ENCODE measurements at regions not wholly inside any gene's neighbourhood (a gene's known extent, or its start where the extent isn't known, plus 50 kb on each side); places are given as distances from the start of the nearest gene placed in this dataset.

- H3K27me3 Mint-ChIP-seq: no peaks in the 10 kb centered on the region
- peaks cover 22% of the 10 kb centered on the region for H3K9me3 Mint-ChIP-seq
- H3K36me3 Mint-ChIP-seq (ENCODE audit: low read depth): no peaks in the 10 kb centered on the region
- H3K27ac Mint-ChIP-seq: no peak overlapping the region
- H3K4me1 Mint-ChIP-seq: no peaks in the 10 kb centered on the region
- ATAC-seq (no peak), DNase-seq (no peak)
- no peak overlapping the region for H3K4me3 Mint-ChIP-seq
Measured at GRCh38 chr7:52723606-52724005, 311.8 kb upstream of the POM121L12 start.

DNA sequence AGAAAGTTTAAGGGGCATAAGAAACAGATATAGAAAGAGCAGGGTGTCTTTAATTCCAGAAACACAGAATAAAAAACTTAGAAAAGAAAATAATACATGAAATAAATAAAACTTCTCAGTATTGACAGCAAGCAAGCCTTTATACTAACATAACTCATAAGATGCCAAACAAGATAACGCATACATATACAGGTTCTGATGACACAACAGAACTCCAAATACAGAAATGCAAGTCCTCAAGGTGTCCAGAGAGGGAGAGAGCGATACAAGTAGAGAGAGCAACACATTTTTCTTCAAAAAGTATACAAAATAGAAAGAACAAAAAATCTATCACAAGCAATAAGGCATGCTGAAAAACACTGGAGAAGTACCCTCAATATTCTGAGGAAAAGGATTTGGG lies 314.6 kb upstream of the POM121L12 start:
- peaks cover 11% of the 10 kb centered on the region for H3K9me3 Mint-ChIP-seq
- no peaks in the 10 kb centered on the region for H3K27me3 Mint-ChIP-seq
- no peak overlapping the region for H3K27ac Mint-ChIP-seq

GRCh38 chr7:52719677-52720076 lies 315.8 kb upstream of the POM121L12 start:
- Mint-ChIP-seq H3K4me1 (no peaks in the 10 kb centered on the region), H3K36me3 (ENCODE audit: low read depth) (no peaks in the 10 kb centered on the region), H3K27ac (no peak overlapping the region), H3K27me3 (no peaks in the 10 kb centered on the region), H3K9me3 (peaks cover 6% of the 10 kb centered on the region), H3K4me3 (no peak overlapping the region)
- DNase-seq (no peak), ATAC-seq (no peak)

More for the DNA sequence above, 314.6 kb upstream of the POM121L12 start:
- no peak for DNase-seq
- no peaks in the 10 kb centered on the region for H3K36me3 Mint-ChIP-seq (ENCODE audit: low read depth)
- no peak overlapping the region for H3K4me3 Mint-ChIP-seq
- H3K4me1 Mint-ChIP-seq: no peaks in the 10 kb centered on the region
- ATAC-seq: no peak

- peaks cover 19% of the 10 kb centered on the region for H3K9me3 Mint-ChIP-seq
- ATAC-seq (no peak), DNase-seq (no peak)
- H3K27me3 Mint-ChIP-seq: no peaks in the 10 kb centered on the region
- no peaks in the 10 kb centered on the region for H3K4me1 Mint-ChIP-seq
- H3K4me3 Mint-ChIP-seq: no peak overlapping the region
- H3K36me3 Mint-ChIP-seq (ENCODE audit: low read depth): no peaks in the 10 kb centered on the region
- no peak overlapping the region for H3K27ac Mint-ChIP-seq
Measured at GRCh38 chr7:52715701-52716100, 319.7 kb upstream of the POM121L12 start.

GRCh38 chr7:52712938-52713337 lies 322.5 kb upstream of the POM121L12 start:
- peaks cover 19% of the 10 kb centered on the region for H3K9me3 Mint-ChIP-seq
- ATAC-seq (no peak), DNase-seq (no peak)
- H3K36me3 Mint-ChIP-seq (ENCODE audit: low read depth): no peaks in the 10 kb centered on the region
- no peak overlapping the region for H3K27ac Mint-ChIP-seq
- no peaks in the 10 kb centered on the region for H3K27me3 Mint-ChIP-seq
- H3K4me3 Mint-ChIP-seq: no peak overlapping the region
- no peaks in the 10 kb centered on the region for H3K4me1 Mint-ChIP-seq

DNA sequence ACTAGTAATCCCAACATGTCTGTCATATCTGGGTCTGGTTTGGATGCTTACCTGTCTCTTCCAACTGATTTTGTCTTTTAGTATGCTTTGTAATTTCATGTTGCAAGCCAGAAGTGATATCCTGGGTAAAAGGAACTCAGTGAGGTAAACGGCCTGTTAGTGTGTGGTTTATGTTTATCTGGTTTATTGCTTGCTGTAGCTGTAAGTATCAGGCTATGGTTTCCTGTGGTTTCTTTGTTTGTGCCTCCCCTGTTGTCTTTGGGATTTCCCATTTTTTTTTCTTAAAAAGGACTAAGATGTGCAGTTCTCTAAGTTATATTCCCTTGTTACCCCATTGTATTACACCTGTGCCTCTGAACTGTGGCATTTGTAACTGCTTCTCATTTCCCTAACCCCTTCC lies 323.5 kb upstream of the POM121L12 start:
- no peak for ATAC-seq
- no peaks in the 10 kb centered on the region for H3K4me1 Mint-ChIP-seq
- DNase-seq: no peak
- H3K4me3 Mint-ChIP-seq: no peak overlapping the region
- H3K9me3 Mint-ChIP-seq: peaks cover 19% of the 10 kb centered on the region
- H3K27me3 Mint-ChIP-seq: no peaks in the 10 kb centered on the region
- no peaks in the 10 kb centered on the region for H3K36me3 Mint-ChIP-seq (ENCODE audit: low read depth)
- H3K27ac Mint-ChIP-seq: no peak overlapping the region

GRCh38 chr7:52708846-52709245 lies 326.6 kb upstream of the POM121L12 start:
- H3K27me3 Mint-ChIP-seq: no peaks in the 10 kb centered on the region
- no peak overlapping the region for H3K4me3 Mint-ChIP-seq
- ATAC-seq: no peak
- H3K9me3 Mint-ChIP-seq: peaks cover 13% of the 10 kb centered on the region
- no peaks in the 10 kb centered on the region for H3K36me3 Mint-ChIP-seq (ENCODE audit: low read depth)
- no peak overlapping the region for H3K27ac Mint-ChIP-seq
- DNase-seq: no peak
- H3K4me1 Mint-ChIP-seq: no peaks in the 10 kb centered on the region

GRCh38 chr7:52705768-52706167 lies 329.7 kb upstream of the POM121L12 start:
- no peak for DNase-seq
- no peak for ATAC-seq
- H3K4me3 Mint-ChIP-seq: no peak overlapping the region
- no peak overlapping the region for H3K27ac Mint-ChIP-seq
- H3K9me3 Mint-ChIP-seq: peaks cover 15% of the 10 kb centered on the region
- no peaks in the 10 kb centered on the region for H3K4me1 Mint-ChIP-seq
- H3K36me3 Mint-ChIP-seq (ENCODE audit: low read depth): no peaks in the 10 kb centered on the region
- H3K27me3 Mint-ChIP-seq: no peaks in the 10 kb centered on the region

DNA sequence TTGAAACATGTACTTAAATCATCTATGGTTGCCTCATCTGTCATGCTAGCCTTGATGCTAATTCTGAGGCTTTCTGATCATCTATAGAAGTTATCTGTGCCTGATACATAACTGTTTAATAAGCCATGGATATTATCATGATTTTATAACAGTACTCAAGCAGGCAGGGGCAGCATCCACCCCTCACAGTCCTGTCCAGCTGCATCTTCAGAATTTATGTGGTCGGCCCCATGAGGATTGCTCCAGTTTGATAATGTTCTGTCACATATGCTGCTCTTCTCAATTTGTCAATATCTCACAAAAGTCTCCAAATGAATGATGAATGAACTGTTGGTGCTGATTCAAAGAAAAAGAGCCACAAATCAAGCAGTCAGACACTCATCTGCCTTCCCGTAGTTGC lies 335.1 kb upstream of the POM121L12 start:
- H3K4me1 Mint-ChIP-seq: no peaks in the 10 kb centered on the region

DNA sequence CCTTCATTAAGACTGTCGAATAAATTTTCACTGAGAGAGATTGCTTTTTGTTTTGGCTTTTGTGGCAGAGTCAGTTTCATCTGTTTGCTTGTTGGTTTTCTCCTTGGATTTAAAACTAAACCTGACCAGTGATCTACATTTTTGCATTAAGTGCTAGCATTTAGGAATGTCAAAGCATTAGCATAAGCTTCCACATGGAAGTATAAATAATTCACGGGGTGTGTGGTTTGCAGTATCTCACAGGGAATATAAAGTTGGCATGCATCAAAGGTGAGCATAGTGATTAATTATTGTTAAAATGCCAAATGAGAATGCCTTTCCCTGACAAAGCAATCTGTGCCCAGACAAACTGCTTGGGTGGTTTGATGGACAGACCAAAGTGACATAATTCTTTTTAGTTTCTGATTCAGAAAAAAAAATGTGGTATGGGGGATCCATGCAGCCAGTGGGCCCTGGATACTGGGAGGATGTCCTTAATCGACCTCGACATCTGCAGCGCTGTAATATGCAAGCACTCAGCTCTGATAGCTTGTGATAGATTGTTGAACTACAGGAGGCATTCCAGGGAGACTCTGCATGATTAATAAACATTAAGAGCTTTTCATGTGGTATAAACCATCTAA lies 339.3 kb upstream of the POM121L12 start:
- ATAC-seq (no peak), DNase-seq (no peak)
- Mint-ChIP-seq H3K9me3 (peaks cover 21% of the 10 kb centered on the region), H3K4me3 (no peak overlapping the region), H3K27me3 (no peaks in the 10 kb centered on the region), H3K36me3 (ENCODE audit: low read depth) (no peaks in the 10 kb centered on the region), H3K4me1 (no peaks in the 10 kb centered on the region), H3K27ac (no peak overlapping the region)

More for the DNA sequence above, 335.1 kb upstream of the POM121L12 start:
- Mint-ChIP-seq H3K9me3 (peaks cover 30% of the 10 kb centered on the region), H3K4me3 (no peak overlapping the region), H3K27me3 (no peaks in the 10 kb centered on the region), H3K27ac (no peak overlapping the region), H3K36me3 (ENCODE audit: low read depth) (no peaks in the 10 kb centered on the region)
- DNase-seq (no peak), ATAC-seq (no peak)

DNA sequence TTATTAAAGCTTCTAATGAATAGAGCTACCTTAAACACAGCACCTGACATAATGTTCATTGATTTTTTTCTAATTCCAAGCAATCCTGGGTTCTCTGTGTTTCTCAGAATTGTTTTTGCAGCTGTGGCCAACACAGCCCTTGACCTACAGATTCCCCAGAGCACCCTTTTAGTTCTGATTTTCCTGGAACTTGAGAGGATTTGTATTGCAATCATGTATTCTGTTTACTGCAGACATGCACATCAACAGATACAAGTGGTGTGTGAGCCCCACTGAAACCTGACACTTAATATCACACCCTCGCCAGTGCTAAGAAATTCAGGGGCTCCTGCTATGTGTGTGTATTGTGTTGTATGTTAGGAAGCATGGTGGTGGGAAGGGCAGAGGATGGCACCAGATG lies 344.2 kb upstream of the POM121L12 start:
- no peaks in the 10 kb centered on the region for H3K36me3 Mint-ChIP-seq (ENCODE audit: low read depth)
- no peak for ATAC-seq
- H3K4me1 Mint-ChIP-seq: no peaks in the 10 kb centered on the region
- DNase-seq: no peak
- H3K27me3 Mint-ChIP-seq: no peaks in the 10 kb centered on the region
- H3K9me3 Mint-ChIP-seq: peaks cover 10% of the 10 kb centered on the region
- no peak overlapping the region for H3K4me3 Mint-ChIP-seq
- H3K27ac Mint-ChIP-seq: no peak overlapping the region

- Mint-ChIP-seq H3K4me3 (no peak overlapping the region), H3K4me1 (no peaks in the 10 kb centered on the region)
Measured at GRCh38 chr7:52689912-52690311, 345.5 kb upstream of the POM121L12 start.

GRCh38 chr7:52685333-52685732 lies 350.1 kb upstream of the POM121L12 start:
- no peaks in the 10 kb centered on the region for H3K27me3 Mint-ChIP-seq
- H3K9me3 Mint-ChIP-seq: peaks cover 4% of the 10 kb centered on the region
- H3K27ac Mint-ChIP-seq: no peak overlapping the region
- no peak for DNase-seq
- ATAC-seq: no peak
- no peaks in the 10 kb centered on the region for H3K4me1 Mint-ChIP-seq
- H3K36me3 Mint-ChIP-seq (ENCODE audit: low read depth): no peaks in the 10 kb centered on the region
- H3K4me3 Mint-ChIP-seq: no peak overlapping the region

More at GRCh38 chr7:52689912-52690311, 345.5 kb upstream of the POM121L12 start:
- no peak for ATAC-seq
- no peak for DNase-seq
- no peak overlapping the region for H3K27ac Mint-ChIP-seq
- H3K27me3 Mint-ChIP-seq: no peaks in the 10 kb centered on the region
- peaks cover 10% of the 10 kb centered on the region for H3K9me3 Mint-ChIP-seq
- no peaks in the 10 kb centered on the region for H3K36me3 Mint-ChIP-seq (ENCODE audit: low read depth)

GRCh38 chr7:52684388-52684787 lies 351.0 kb upstream of the POM121L12 start:
- H3K4me1 Mint-ChIP-seq: no peaks in the 10 kb centered on the region
- DNase-seq (no peak), ATAC-seq (no peak)
- H3K36me3 Mint-ChIP-seq (ENCODE audit: low read depth): no peaks in the 10 kb centered on the region
- H3K27ac Mint-ChIP-seq: no peak overlapping the region
- H3K27me3 Mint-ChIP-seq: no peaks in the 10 kb centered on the region
- H3K4me3 Mint-ChIP-seq: no peak overlapping the region
- peaks cover 4% of the 10 kb centered on the region for H3K9me3 Mint-ChIP-seq

DNA sequence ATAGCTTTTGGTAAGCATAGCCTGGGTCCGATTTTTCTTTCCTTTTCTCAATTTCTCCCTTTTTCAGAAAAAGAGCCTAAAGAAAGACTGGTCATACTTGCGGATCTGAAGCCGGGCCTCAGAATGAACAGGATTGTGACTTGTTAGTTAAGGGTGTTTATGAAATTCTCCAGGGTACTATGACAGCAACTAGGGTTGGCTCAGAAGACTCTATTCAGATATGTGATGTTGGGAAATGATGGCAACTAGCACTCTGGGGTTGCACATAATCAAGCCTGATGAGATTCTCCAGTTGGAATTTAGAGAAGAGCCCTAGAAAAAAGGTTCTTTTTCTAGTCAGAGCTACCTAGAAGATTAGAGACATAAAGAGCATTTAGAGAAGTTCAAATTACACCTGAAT lies 352.4 kb upstream of the POM121L12 start:
- ATAC-seq (no peak), DNase-seq (no peak)
- no peak overlapping the region for H3K27ac Mint-ChIP-seq
- no peaks in the 10 kb centered on the region for H3K27me3 Mint-ChIP-seq
- no peaks in the 10 kb centered on the region for H3K4me1 Mint-ChIP-seq
- H3K4me3 Mint-ChIP-seq: no peak overlapping the region
- H3K36me3 Mint-ChIP-seq (ENCODE audit: low read depth): no peaks in the 10 kb centered on the region
- H3K9me3 Mint-ChIP-seq: peaks cover 7% of the 10 kb centered on the region
